ENCODE measurements at regions not wholly inside any gene's neighbourhood (a gene's known extent, or its start where the extent isn't known, plus 50 kb on each side); places are given as distances from the start of the nearest gene placed in this dataset.
"Not testable (repeated sequence)": the region's sequence is repeated elsewhere in the genome, so short reads cannot be mapped to it uniquely, and the experiment has no call there.

GRCh38 chr3:191100516-191100915 lies 98.5 kb upstream of the OSTN start:
- H3K4me3 ChIP-seq: no peak overlapping the region
- H3K27me3 ChIP-seq: no peaks in the 10 kb centered on the region
- TF ChIP-seq, protein P1, sequence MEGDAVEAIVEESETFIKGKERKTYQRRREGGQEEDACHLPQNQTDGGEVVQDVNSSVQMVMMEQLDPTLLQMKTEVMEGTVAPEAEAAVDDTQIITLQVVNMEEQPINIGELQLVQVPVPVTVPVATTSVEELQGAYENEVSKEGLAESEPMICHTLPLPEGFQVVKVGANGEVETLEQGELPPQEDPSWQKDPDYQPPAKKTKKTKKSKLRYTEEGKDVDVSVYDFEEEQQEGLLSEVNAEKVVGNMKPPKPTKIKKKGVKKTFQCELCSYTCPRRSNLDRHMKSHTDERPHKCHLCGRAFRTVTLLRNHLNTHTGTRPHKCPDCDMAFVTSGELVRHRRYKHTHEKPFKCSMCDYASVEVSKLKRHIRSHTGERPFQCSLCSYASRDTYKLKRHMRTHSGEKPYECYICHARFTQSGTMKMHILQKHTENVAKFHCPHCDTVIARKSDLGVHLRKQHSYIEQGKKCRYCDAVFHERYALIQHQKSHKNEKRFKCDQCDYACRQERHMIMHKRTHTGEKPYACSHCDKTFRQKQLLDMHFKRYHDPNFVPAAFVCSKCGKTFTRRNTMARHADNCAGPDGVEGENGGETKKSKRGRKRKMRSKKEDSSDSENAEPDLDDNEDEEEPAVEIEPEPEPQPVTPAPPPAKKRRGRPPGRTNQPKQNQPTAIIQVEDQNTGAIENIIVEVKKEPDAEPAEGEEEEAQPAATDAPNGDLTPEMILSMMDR (IDR thresholded peaks at IDR 0.05): no peak
- H3K9me3 ChIP-seq: no peaks in the 10 kb centered on the region
- no peak overlapping the region for H3K27ac ChIP-seq
- H3K9ac ChIP-seq (ENCODE audit: low read depth in 2 of 2, low read length in 2 of 2): no peak overlapping the region
- intact Hi-C loops (cut with DNase I): no loop called here
- no peaks in the 10 kb centered on the region for H3K36me3 ChIP-seq
- no peaks in the 10 kb centered on the region for H3K4me1 ChIP-seq
- no peak for DNase-seq

- no peaks in the 10 kb centered on the region for H3K27me3 ChIP-seq
- no peaks in the 10 kb centered on the region for H3K9me3 ChIP-seq
- TF ChIP-seq, protein P1 (IDR thresholded peaks at IDR 0.05): no peak
- H3K4me3 ChIP-seq: no peak overlapping the region
- intact Hi-C loops (cut with DNase I): no loop called here
- H3K27ac ChIP-seq: no peak overlapping the region
- no peaks in the 10 kb centered on the region for H3K36me3 ChIP-seq
- DNase-seq: no peak
- H3K9ac ChIP-seq (ENCODE audit: low read depth in 2 of 2, low read length in 2 of 2): no peak overlapping the region
- H3K4me1 ChIP-seq: no peaks in the 10 kb centered on the region
These were observed 104.8 kb upstream of the OSTN start for GRCh38 chr3:191094057-191094845.

DNA sequence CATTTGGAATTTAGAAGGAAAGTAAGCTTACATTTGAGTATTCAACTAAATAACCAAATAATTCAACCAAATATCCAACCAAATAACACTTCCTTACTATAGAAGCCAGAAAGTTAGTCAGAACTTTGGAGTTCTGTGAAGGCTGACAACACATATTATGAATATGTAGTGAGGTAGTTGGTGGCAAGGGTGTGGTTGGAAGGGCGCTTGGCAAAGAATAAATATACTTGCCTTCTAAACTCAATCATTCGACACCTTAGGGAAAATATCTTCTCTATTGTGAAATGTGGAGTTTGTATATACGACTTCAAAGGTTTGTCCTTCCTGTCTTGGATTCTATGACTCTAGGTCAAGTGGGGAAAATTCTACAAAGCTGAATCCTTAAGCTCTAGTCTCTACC lies 111.7 kb upstream of the OSTN start:
- Histone ChIP-seq H3K4me3 (no peak overlapping the region), H3K9ac (ENCODE audit: low read depth in 2 of 2, low read length in 2 of 2) (no peak overlapping the region), H3K36me3 (no peaks in the 10 kb centered on the region), H3K9me3 (no peaks in the 10 kb centered on the region), H3K27ac (no peak overlapping the region), H3K4me1 (no peaks in the 10 kb centered on the region), H3K27me3 (no peaks in the 10 kb centered on the region)
- TF ChIP-seq, protein P1 (IDR thresholded peaks at IDR 0.05): no peak
- no peak for DNase-seq
- intact Hi-C loops (cut with DNase I): no loop called here

GRCh38 chr3:191085091-191085490 lies 114.0 kb upstream of the OSTN start:
- intact Hi-C loops (cut with DNase I): no loop called here
- no peak overlapping the region for H3K27ac ChIP-seq
- no peaks in the 10 kb centered on the region for H3K9me3 ChIP-seq
- no peaks in the 10 kb centered on the region for H3K27me3 ChIP-seq
- no peak overlapping the region for H3K9ac ChIP-seq (ENCODE audit: low read depth in 2 of 2, low read length in 2 of 2)
- DNase-seq: no peak
- H3K36me3 ChIP-seq: no peaks in the 10 kb centered on the region
- no peaks in the 10 kb centered on the region for H3K4me1 ChIP-seq
- TF ChIP-seq, protein P1 (IDR thresholded peaks at IDR 0.05): no peak
- H3K4me3 ChIP-seq: no peak overlapping the region

- H3K27me3 ChIP-seq; H3K9ac ChIP-seq (ENCODE audit: low read depth in 2 of 2, low read length in 2 of 2); DNase-seq; H3K27ac ChIP-seq; H3K36me3 ChIP-seq; H3K4me3 ChIP-seq; H3K9me3 ChIP-seq; intact Hi-C loops (cut with DNase I); H3K4me1 ChIP-seq: not testable (repeated sequence)
These were observed 120.1 kb upstream of the OSTN start for GRCh38 chr3:191078913-191079312.

GRCh38 chr3:191076903-191077552 lies 122.0 kb upstream of the OSTN start:
- TF ChIP-seq, protein P1 (IDR thresholded peaks at IDR 0.05): no peak
- Histone ChIP-seq H3K4me3 (no peak overlapping the region), H3K9me3 (no peaks in the 10 kb centered on the region), H3K36me3 (no peaks in the 10 kb centered on the region), H3K4me1 (no peaks in the 10 kb centered on the region), H3K27me3 (no peaks in the 10 kb centered on the region), H3K9ac (ENCODE audit: low read depth in 2 of 2, low read length in 2 of 2) (no peak overlapping the region), H3K27ac (no peak overlapping the region)
- intact Hi-C loops (cut with DNase I): no loop called here
- DNase-seq: no peak

Measured in colonic mucosa (tissue), 4 donors.